ENCODE measurements at regions not wholly inside any gene's neighbourhood (a gene's known extent, or its start where the extent isn't known, plus 50 kb on each side); places are given as distances from the start of the nearest gene placed in this dataset.

DNA sequence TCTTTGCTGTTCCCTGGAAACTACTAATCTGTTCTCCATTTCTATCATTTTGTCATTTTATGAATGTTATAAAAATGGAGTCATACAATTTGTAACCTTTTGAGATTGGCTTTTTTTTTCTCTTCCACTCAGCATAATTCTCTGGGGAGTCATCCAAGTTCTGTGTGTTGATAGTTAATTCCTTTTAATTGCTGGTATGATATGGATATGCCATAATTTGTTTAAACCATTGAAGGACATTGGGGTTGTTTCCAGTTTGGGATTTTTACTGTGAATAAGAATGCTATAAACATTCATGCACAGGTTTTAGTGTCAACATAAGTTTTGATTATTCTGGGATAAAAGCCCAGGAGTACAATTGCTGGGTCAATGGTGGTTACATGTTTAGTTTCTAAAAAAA is 279.4 kb downstream of the WNT5A start:
- TF ChIP-seq, protein P1, sequence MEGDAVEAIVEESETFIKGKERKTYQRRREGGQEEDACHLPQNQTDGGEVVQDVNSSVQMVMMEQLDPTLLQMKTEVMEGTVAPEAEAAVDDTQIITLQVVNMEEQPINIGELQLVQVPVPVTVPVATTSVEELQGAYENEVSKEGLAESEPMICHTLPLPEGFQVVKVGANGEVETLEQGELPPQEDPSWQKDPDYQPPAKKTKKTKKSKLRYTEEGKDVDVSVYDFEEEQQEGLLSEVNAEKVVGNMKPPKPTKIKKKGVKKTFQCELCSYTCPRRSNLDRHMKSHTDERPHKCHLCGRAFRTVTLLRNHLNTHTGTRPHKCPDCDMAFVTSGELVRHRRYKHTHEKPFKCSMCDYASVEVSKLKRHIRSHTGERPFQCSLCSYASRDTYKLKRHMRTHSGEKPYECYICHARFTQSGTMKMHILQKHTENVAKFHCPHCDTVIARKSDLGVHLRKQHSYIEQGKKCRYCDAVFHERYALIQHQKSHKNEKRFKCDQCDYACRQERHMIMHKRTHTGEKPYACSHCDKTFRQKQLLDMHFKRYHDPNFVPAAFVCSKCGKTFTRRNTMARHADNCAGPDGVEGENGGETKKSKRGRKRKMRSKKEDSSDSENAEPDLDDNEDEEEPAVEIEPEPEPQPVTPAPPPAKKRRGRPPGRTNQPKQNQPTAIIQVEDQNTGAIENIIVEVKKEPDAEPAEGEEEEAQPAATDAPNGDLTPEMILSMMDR (IDR thresholded peaks at IDR 0.05) = no peak
- TF ChIP-seq POLR2A (IDR thresholded peaks at IDR 0.05) = no peak

Data from lower leg skin (tissue), 3 donors.